HG03103 (cell line): ENCODE measurements at regions not wholly inside any gene's neighbourhood (a gene's known extent, or its start where the extent isn't known, plus 50 kb on each side); places are given as distances from the start of the nearest gene placed in this dataset.

Experiments
- ATAC-seq: cut with Tn5 transposase; IDR thresholded peaks from one replicate; pipeline ENCODE4 v1.9.1; 2021; ENCODE audit warnings: low read depth; ENCODE audit not compliant: unreplicated experiment

GRCh38 chr6:146886587-146887446, 288.0 kb downstream of the ADGB start:
- no peak for ATAC-seq

- no peak for ATAC-seq
Observed at GRCh38 chr6:146887447-146888077, 288.8 kb downstream of the ADGB start.

GRCh38 chr6:146889303-146889702, 290.5 kb downstream of the ADGB start:
- no peak for ATAC-seq

- ATAC-seq: no peak
Observed at GRCh38 chr6:146890172-146890571, 291.4 kb downstream of the ADGB start.

GRCh38 chr6:146890644-146891434, 292.1 kb downstream of the ADGB start:
- no peak for ATAC-seq

GRCh38 chr6:146891615-146892265, 293.0 kb downstream of the ADGB start:
- ATAC-seq: no peak

- ATAC-seq: no peak
Observed at GRCh38 chr6:146892283-146892612, 293.5 kb downstream of the ADGB start.

GRCh38 chr6:146892613-146893401, 294.0 kb downstream of the ADGB start:
- no peak for ATAC-seq

- ATAC-seq: no peak
Observed at GRCh38 chr6:146893690-146894089, 294.9 kb downstream of the ADGB start.

- ATAC-seq: no peak
Observed at GRCh38 chr6:146894624-146895023, 295.9 kb downstream of the ADGB start.

GRCh38 chr6:146895101-146895771, 296.5 kb downstream of the ADGB start:
- ATAC-seq: no peak

- ATAC-seq: no peak
Observed at GRCh38 chr6:146895772-146896061, 296.9 kb downstream of the ADGB start.

- no peak for ATAC-seq
Observed at GRCh38 chr6:146896062-146896813, 297.5 kb downstream of the ADGB start.

GRCh38 chr6:146896960-146897701, 298.4 kb downstream of the ADGB start:
- ATAC-seq: no peak

GRCh38 chr6:146898069-146898887, 299.5 kb downstream of the ADGB start:
- ATAC-seq: no peak

GRCh38 chr6:146898888-146899227, 300.1 kb downstream of the ADGB start:
- no peak for ATAC-seq

GRCh38 chr6:146901940-146902816, 302.0 kb upstream of the STXBP5 start:
- ATAC-seq: no peak
